GM13976 (cell line): ENCODE measurements at regions not wholly inside any gene's neighbourhood (a gene's known extent, or its start where the extent isn't known, plus 50 kb on each side); places are given as distances from the start of the nearest gene placed in this dataset.

Source experiments
- DNase-seq: peaks from one replicate; pipeline ENCODE4 v3.0.0; 2012; ENCODE audit warnings: low spot score
- CTCF ChIP-seq: IDR thresholded peaks from 2 replicates; pipeline ENCODE4 v1.5.1; 2012; ENCODE audit warnings: borderline replicate concordance, mild to moderate bottlenecking; ENCODE audit not compliant: insufficient read depth; ENCODE audit errors: extremely low read depth, missing control alignments, control extremely low read depth
- in situ Hi-C: fragments of 300-500 bp; cut with MboI; formaldehyde crosslinking; loops from one replicate; pipeline ENCODE4 v1.12.0; 2022; ENCODE audit warnings: low sequenced_read_pairs, mixed read lengths, inconsistent platforms; ENCODE audit not compliant: unreplicated experiment

- in situ Hi-C loops: no loop called here
- TF ChIP-seq CTCF: no peak
- no peak for DNase-seq
Measured at GRCh38 chr4:169861593-169861992, 103.8 kb upstream of the HPF1 start.

GRCh38 chr4:169859366-169860216 is 101.8 kb upstream of the HPF1 start:
- in situ Hi-C loops: no loop called here
- no peak for TF ChIP-seq CTCF
- DNase-seq: no peak

GRCh38 chr4:169854090-169854489 is 96.3 kb upstream of the HPF1 start:
- TF ChIP-seq CTCF: no peak
- in situ Hi-C loops: no loop called here
- DNase-seq: no peak

GRCh38 chr4:169852481-169852880 is 94.7 kb upstream of the HPF1 start:
- DNase-seq: no peak
- in situ Hi-C loops: no loop called here
- no peak for TF ChIP-seq CTCF

- no peak for DNase-seq
- in situ Hi-C loops: no loop called here
- no peak for TF ChIP-seq CTCF
Measured at GRCh38 chr4:169851750-169852149, 94.0 kb upstream of the HPF1 start.

GRCh38 chr4:169849456-169849855 is 91.7 kb upstream of the HPF1 start:
- no peak for DNase-seq
- in situ Hi-C loops: no loop called here
- no peak for TF ChIP-seq CTCF
